K562 (cell line): ENCODE measurements at regions not wholly inside any gene's neighbourhood (a gene's known extent, or its start where the extent isn't known, plus 50 kb on each side); places are given as distances from the start of the nearest gene placed in this dataset.

ENCODE experiments used
- EGR1 ChIP-seq: fragments of 450-650 bp; conservative IDR thresholded peaks from 2 replicates; pipeline ENCODE4 v1.6.1; 2017; ENCODE audit warnings: mild to moderate bottlenecking
- EZH2 ChIP-seq: IDR thresholded peaks from 2 replicates; pipeline ENCODE4 v1.6.1; 2012; ENCODE audit warnings: low read depth, mild to moderate bottlenecking, inconsistent platforms, low read length, borderline replicate concordance
- PPARD ChIP-seq: fragments of 250-450 bp; sonication (Bioruptor Pico); IDR thresholded peaks from 2 replicates; pipeline ENCODE4 v1.8.0; 2022; ENCODE audit warnings: inconsistent platforms, mild to moderate bottlenecking, moderate library complexity
- TF ChIP-seq, protein P1 (sequence below), 3 experiments: IDR thresholded peaks in 2 of 3; conservative IDR thresholded peaks in 1 of 3; 2 replicates each; pipeline ENCODE4 v1.5.1; 2011 to 2012; ENCODE audit warnings: low read length in 3 of 3, mild to moderate bottlenecking in 3 of 3, control low read depth in 2 of 3, improper control_type of control experiment in 1 of 3, inconsistent platforms in 1 of 3, low read depth in 1 of 3, mixed read lengths in 1 of 3, moderate library complexity in 1 of 3; ENCODE audit not compliant: insufficient read depth in 2 of 3
- TF ChIP-seq, protein P2 (sequence below): conservative IDR thresholded peaks from 2 replicates; pipeline ENCODE4 v1.6.1; 2011; ENCODE audit warnings: low read depth, mild to moderate bottlenecking, low read length; ENCODE audit not compliant: control insufficient read depth

DNA sequence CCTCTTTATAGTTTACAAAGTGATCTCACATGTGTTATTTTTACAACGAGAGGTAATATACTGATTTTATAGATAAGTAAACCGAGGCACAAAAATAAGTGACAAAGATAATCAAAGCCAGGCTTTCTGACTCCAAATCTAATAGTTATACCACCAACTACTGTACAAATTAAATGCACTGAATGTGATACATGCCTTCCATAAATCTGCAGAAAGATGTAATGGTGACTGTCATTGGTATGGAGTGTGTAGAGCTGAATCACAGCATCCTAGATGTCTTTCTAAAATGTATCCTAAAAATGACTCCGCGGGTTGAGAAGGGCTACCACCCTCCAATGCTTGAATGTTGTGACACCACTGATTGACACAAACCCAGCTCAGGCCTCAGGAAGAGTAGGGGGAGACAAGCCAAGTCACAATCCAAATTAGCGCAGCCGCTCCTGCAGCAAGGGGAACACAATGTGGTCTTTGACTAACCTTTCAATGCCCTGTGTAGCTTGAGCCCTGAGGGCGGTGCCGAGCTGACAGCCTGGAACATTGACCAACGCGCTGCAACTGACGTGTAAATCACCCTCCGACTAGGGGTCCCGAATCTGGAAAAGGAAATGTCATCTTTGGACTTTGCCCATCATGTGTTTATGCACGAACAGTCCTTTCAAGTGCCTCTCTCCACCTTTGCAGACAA is 136.8 kb downstream of the OLIG3 start:
- TF ChIP-seq, protein P1, sequence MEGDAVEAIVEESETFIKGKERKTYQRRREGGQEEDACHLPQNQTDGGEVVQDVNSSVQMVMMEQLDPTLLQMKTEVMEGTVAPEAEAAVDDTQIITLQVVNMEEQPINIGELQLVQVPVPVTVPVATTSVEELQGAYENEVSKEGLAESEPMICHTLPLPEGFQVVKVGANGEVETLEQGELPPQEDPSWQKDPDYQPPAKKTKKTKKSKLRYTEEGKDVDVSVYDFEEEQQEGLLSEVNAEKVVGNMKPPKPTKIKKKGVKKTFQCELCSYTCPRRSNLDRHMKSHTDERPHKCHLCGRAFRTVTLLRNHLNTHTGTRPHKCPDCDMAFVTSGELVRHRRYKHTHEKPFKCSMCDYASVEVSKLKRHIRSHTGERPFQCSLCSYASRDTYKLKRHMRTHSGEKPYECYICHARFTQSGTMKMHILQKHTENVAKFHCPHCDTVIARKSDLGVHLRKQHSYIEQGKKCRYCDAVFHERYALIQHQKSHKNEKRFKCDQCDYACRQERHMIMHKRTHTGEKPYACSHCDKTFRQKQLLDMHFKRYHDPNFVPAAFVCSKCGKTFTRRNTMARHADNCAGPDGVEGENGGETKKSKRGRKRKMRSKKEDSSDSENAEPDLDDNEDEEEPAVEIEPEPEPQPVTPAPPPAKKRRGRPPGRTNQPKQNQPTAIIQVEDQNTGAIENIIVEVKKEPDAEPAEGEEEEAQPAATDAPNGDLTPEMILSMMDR (IDR thresholded peaks at IDR 0.05 in 2 of 3, conservative IDR thresholded peaks at IDR 0.05 in 1 of 3; ENCODE audit: insufficient read depth in 2 of 3, low read depth in 1 of 3, low read length in 3 of 3), result no peak
- TF ChIP-seq EGR1 (no peak), EZH2 (no peak), PPARD (no peak)
- TF ChIP-seq, protein P2, sequence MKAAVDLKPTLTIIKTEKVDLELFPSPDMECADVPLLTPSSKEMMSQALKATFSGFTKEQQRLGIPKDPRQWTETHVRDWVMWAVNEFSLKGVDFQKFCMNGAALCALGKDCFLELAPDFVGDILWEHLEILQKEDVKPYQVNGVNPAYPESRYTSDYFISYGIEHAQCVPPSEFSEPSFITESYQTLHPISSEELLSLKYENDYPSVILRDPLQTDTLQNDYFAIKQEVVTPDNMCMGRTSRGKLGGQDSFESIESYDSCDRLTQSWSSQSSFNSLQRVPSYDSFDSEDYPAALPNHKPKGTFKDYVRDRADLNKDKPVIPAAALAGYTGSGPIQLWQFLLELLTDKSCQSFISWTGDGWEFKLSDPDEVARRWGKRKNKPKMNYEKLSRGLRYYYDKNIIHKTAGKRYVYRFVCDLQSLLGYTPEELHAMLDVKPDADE, result no peak
